Dendritic cell treated with granulocyte-macrophage colony-stimulating factor and Interleukin-4, amounts not matched to agents 40 ng/mL and 50 ng/mL, for 4 days (primary cell): ENCODE measurements at regions not wholly inside any gene's neighbourhood (a gene's known extent, or its start where the extent isn't known, plus 50 kb on each side); places are given as distances from the start of the nearest gene placed in this dataset.
A peak's percentile ranks its signal among the peaks of the same experiment; 100 is the strongest.
"Not testable (repeated sequence)": the region's sequence is repeated elsewhere in the genome, so short reads cannot be mapped to it uniquely, and the experiment has no call there.

Experiments
- H3K27ac Mint-ChIP-seq: one replicate; pipeline ENCODE4 v1.8.0; 2022; ENCODE audit warnings: mild to moderate bottlenecking, mixed read lengths
- H3K27me3 Mint-ChIP-seq: one replicate; pipeline ENCODE4 v1.8.0; 2022; ENCODE audit warnings: mild to moderate bottlenecking, mixed read lengths
- H3K36me3 Mint-ChIP-seq: one replicate; pipeline ENCODE4 v1.8.0; 2022; ENCODE audit warnings: low read depth, mixed read lengths
- H3K4me1 Mint-ChIP-seq: one replicate; pipeline ENCODE4 v1.8.0; 2022; ENCODE audit warnings: low read depth, mixed read lengths
- H3K4me3 Mint-ChIP-seq: one replicate; pipeline ENCODE4 v1.8.0; 2022; ENCODE audit warnings: mild to moderate bottlenecking, moderate library complexity, mixed read lengths
- H3K9me3 Mint-ChIP-seq: one replicate; pipeline ENCODE4 v1.8.0; 2022; ENCODE audit warnings: mixed read lengths
- intact Hi-C: fragments of 100-400 bp; cut with micrococcal nuclease; formaldehyde crosslinking; loops from one replicate; pipeline ENCODE4 v1.15.0; 2022

DNA sequence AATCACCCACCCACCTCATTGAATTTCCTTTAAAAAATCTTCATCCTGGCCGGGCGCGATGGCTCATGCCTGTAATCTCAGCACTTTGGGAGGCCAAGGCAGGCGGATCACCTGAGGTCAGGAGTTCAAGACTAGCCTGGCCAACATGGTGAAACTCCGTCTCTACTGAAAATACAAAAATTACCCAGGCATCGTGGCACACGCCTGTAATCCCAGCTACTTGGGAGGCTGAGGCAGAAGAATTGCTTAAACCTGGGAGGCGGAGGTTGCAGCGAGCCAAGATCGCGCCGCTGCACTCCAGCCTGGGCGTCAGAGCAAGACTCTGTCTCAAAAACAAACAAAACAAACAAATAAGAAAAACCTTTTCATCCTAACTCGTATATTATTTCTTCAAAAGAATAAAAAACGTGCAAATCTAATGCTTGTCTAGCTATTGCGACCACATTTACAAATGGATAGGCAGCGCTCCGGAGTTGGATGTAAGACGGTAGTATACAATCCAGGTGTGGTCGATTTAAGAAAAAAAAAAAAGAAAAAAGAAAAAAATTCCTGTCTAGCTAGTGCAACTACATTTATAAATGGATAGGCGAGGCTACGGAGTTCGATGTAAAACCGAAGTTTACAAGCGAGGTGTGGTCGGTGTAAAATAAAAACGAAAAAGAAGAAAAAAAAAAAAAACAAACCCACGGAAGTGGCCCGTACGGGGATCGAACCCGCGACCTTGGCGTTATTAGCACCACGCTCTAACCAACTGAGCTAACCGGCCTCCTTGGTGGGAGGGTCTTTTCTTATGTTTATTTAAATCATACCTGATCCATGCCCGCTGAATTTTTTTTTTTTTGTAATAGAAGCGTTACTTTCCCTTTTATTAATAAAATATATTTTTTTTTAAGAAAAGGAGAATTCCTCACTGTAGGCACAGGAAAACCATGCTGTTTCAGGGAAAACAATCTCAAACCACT lies 70.7 kb upstream of the PRSS16 start:
- Mint-ChIP-seq H3K27me3 (peaks cover 28% of the 10 kb centered on the region), H3K27ac (peak overlapping the region; percentile 90), H3K9me3 (peaks cover 13% of the 10 kb centered on the region), H3K4me1 (peaks cover 10% of the 10 kb centered on the region), H3K4me3 (peak overlapping the region; percentile 85), H3K36me3 (peaks cover 9% of the 10 kb centered on the region)
- intact Hi-C loops, result loop anchor here (5.0 kb wide), 3 partner anchors 300 to 630 kb away; a partner anchor contains a TSS

DNA sequence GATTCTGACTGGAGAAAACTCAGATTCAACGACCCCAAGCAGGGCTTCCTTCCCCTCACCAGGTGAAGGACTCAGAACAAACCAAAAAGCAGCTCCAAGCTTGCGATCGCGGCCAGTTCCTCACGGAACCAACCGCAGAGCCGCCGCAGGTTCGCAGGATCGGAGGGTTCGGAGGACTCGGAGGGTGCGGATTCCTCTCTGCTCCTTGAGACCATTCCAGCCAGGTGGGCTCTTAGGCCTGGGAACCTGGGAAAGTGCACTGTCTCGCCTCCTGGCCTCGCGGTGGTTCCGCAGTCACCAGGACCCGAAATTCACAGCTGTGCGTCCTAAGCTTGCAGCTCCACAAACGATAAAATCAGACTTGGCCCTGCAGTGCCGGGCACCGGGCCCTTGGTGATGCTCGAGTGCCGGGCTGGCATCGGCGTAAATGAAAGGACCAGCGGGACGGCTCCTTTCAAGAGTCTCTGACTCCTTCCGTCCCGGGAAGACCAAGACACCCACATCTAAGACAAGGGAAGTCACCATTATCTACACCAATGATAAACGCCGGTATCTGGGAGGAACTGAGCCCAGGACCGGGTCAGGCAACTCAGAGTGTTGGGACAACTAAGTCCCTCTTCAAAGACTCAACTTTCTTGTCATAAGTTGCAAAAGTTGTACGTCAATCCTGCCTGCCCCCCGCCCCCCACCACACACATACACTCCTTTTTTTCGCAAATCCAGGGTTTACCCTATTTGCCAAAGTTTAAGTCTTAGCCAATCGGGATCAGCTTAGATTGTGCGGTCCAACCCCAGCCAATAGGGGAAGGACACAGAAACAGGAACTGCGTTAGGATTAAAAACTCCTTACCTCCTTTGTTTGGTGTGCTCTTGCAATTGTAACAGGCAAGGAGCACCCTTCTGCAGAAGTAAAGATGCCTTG lies 69.8 kb upstream of the PRSS16 start:
- H3K27ac Mint-ChIP-seq, result peak overlapping the region; percentile 90
- intact Hi-C loops, result loop anchor here (5.0 kb wide), 3 partner anchors 300 to 630 kb away; a partner anchor contains a TSS
- peaks cover 9% of the 10 kb centered on the region for H3K36me3 Mint-ChIP-seq
- H3K27me3 Mint-ChIP-seq, result peaks cover 28% of the 10 kb centered on the region
- peak overlapping the region; percentile 85 for H3K4me3 Mint-ChIP-seq
- H3K4me1 Mint-ChIP-seq, result peaks cover 10% of the 10 kb centered on the region
- H3K9me3 Mint-ChIP-seq, result peaks cover 13% of the 10 kb centered on the region

DNA sequence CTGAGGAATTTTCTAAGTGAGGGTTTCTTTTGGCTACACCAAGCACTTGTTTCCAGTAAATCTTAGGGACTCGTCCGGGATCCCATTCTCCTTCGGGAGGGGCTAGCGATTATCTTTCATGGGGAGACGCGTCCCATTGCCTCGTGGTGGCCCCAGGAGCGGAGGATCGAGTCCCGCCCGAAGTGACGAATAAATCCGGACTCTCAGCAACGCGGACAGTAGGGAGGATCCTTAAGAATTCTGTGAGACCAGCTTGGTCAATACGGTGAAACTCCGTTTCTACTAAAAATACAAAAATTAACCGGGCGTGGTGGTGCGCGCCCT lies 69.1 kb upstream of the PRSS16 start:
- peak overlapping the region; percentile 85 for H3K4me3 Mint-ChIP-seq
- intact Hi-C loops, result loop anchor here (5.0 kb wide), 3 partner anchors 299 to 629 kb away; a partner anchor contains a TSS
- H3K4me1 Mint-ChIP-seq, result peaks cover 10% of the 10 kb centered on the region
- H3K9me3 Mint-ChIP-seq, result peaks cover 13% of the 10 kb centered on the region
- peaks cover 32% of the 10 kb centered on the region for H3K27me3 Mint-ChIP-seq
- H3K36me3 Mint-ChIP-seq, result peaks cover 9% of the 10 kb centered on the region
- peak overlapping the region; percentile 90 for H3K27ac Mint-ChIP-seq

DNA sequence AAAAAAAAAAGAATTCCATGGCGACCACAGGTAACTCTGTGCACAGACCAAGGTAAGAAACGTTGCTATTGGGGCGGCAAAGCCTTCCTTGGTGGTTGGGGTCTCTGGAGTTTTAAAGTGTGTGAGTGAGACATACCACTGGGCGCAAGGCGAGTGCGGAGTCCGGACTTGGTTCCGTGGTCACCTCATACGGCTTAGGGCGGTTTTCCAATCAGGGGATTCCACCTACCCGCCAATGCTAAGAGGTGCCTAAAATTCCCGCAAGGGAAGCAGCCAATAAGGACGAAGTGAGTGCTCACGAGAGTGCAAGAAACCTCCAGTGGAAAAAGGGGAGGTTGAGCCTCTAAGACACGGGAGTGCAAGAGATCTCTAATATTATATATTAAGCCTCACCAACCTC lies 68.6 kb upstream of the PRSS16 start:
- H3K9me3 Mint-ChIP-seq, result peaks cover 13% of the 10 kb centered on the region
- H3K36me3 Mint-ChIP-seq, result peaks cover 9% of the 10 kb centered on the region
- H3K27me3 Mint-ChIP-seq, result peaks cover 32% of the 10 kb centered on the region
- H3K4me1 Mint-ChIP-seq, result peaks cover 10% of the 10 kb centered on the region
- intact Hi-C loops, result loop anchor here (5.0 kb wide), 3 partner anchors 298 to 628 kb away; a partner anchor contains a TSS
- peak overlapping the region; percentile 13 for H3K4me3 Mint-ChIP-seq
- peak overlapping the region; percentile 90 for H3K27ac Mint-ChIP-seq

DNA sequence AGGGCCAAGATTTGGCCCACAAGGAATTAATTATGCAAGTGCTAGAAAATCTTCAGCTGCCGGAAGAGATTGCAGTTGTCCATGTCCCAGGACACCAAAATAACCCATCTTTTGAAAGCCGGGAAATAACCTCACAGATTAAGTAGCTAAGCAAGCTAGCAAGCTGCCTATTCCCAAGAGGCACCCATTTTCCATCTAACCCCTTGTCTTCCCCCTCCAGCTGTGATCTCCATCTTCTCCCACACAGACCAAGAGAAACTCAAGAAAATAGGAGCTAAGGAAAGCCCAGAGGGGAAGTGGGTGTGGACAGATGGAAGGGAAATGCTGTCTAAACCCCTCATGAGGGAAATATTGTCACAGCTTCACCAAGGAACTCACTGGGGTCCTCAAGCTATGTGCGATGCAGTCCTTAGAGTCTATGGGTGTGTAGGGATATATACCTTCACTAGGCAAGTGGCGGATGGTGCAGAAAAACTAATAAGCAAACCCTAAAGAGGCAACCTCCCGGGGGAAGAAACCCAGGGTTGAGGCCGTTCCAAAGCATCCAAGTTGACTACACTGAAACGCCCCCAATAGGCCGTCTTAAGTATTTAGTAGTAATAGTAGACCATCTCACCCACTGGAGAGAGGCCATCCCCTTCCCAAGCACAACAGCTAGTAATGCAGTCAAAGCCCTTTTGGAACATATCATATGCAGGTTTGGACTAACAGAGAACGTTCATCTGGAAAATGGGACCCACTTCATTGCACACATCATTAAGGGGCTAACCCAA lies 64.3 kb upstream of the PRSS16 start:
- Mint-ChIP-seq H3K4me3 (no peak overlapping the region), H3K36me3 (peaks cover 3% of the 10 kb centered on the region), H3K27me3 (peaks cover 41% of the 10 kb centered on the region), H3K9me3 (peaks cover 13% of the 10 kb centered on the region), H3K4me1 (peaks cover 10% of the 10 kb centered on the region), H3K27ac (no peak overlapping the region)
- intact Hi-C loops, result loop anchor here (10.0 kb wide), 1 partner anchor 502 kb away; no protein-coding TSS in a partner anchor

DNA sequence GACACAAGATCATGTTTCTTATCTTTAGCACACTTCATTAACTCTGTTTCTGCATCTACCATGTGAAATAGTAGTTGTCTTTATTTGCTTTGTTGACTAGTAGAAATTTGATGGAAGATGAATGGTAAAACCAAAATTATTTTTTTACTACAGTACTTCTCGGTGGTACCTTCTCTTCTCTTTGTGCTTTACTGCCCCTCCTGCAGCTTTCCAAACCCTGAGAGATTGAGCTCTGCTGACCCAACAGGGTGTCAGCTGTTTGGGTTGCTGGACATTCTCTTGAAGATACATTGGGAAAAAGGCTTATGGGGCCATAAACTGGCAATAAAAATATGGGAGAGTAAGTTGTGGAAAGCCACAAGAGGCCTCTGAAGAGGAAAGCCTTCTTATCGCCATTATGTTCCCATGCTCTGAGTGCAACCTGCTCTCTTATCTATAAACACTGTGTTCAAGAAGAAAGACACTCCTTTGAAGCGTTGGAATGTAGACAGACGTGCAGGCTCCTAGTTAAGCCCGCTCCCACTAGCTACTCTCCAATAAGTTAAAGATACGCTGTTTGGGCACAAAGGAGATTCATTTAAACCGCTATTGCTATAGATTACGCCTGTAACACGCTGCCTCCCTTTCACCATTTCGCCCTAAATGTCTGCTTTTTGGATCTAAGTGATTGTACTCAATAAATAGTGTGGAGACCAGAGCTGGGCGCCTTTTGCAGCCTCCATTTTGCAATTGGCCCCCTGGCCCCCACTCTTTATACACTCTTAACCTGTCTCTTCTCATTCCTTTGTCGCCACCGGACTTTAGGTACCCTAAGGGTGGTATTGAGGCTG lies 60.1 kb upstream of the PRSS16 start:
- Mint-ChIP-seq H3K27me3 (peaks cover 21% of the 10 kb centered on the region), H3K9me3 (no peaks in the 10 kb centered on the region), H3K4me3 (peak overlapping the region; percentile 76), H3K36me3 (no peaks in the 10 kb centered on the region), H3K27ac (peak overlapping the region; percentile 27), H3K4me1 (peaks cover 11% of the 10 kb centered on the region)
- intact Hi-C loops, result loop anchor here (1.0 to 10.0 kb wide), 3 partner anchors 497 to 710 kb away; no protein-coding TSS in a partner anchor

DNA sequence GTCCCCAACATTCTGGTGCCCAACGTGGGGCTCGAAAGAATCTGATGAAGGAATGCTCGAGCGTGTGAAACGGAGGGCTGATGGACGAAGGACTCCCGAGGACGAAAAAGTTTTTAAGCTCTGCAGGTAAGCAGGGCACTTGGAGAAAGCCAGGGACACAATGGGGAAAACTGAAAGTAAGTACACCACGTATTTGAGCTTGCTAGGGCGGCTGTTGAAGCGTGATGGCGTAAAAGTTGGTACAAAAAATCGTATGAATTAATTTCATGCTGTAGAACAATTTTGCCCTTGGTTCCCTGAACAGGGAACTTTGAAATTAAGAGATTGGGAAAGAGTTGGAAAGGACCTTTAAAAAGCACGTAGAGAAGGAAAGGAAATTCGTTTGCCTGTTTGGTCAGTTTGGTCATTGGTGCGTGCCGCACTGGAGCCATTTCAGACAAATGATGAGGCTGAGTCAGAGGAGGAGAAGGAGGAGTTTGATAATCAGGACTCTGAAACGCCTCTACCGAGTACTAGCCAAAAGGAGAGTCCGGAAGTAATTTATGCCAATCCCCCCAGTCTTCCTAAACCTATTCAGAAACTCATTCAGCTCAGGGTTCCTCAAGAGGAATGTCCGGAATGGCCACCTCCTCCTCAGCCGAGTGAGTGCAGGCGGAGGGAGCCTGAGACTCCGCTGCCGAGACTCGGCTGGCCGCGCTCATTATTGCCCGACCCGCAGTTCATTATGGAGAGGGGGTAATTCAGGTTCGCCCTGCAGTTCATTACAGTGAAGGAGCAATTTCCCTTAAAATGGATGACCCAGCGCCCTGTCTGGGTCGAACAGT lies 59.2 kb upstream of the PRSS16 start:
- intact Hi-C loops, result loop anchor here (1.0 to 10.0 kb wide), 3 partner anchors 497 to 709 kb away; no protein-coding TSS in a partner anchor
- Mint-ChIP-seq H3K4me1 (peaks cover 11% of the 10 kb centered on the region), H3K27me3 (peaks cover 16% of the 10 kb centered on the region), H3K36me3 (no peaks in the 10 kb centered on the region), H3K4me3 (peak overlapping the region; percentile 76), H3K27ac (peak overlapping the region; percentile 27), H3K9me3 (no peaks in the 10 kb centered on the region)

DNA sequence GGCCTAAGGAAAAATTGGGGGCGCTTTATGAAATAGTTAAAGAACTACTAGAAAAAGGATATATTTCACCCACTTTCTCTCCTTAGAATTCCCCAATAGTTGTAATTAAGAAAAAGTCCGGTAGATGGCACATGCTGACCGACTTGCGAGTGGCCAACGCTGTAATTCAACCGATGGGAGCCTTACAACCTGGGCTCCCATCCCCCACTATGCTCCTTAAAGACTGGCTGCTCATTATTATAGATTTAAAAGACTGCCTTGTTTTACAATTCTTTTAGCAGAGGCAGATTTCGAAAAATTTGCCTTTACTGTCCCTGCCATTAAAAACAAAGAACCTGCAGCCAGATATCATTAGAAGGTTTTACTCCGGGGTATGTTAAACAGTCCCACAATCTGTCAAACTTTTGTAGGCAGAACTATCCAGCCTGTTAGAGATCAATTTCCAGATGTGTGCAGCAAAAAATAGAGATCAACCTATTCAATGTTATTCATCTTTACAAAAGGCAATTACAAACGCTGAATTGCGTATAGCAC lies 58.5 kb upstream of the PRSS16 start:
- intact Hi-C loops, result loop anchor here (1.0 to 10.0 kb wide), 3 partner anchors 496 to 708 kb away; no protein-coding TSS in a partner anchor
- H3K4me3 Mint-ChIP-seq, result peak overlapping the region; percentile 76
- H3K4me1 Mint-ChIP-seq, result peaks cover 11% of the 10 kb centered on the region
- no peaks in the 10 kb centered on the region for H3K36me3 Mint-ChIP-seq
- H3K27me3 Mint-ChIP-seq, result peaks cover 16% of the 10 kb centered on the region
- peak overlapping the region; percentile 27 for H3K27ac Mint-ChIP-seq
- H3K9me3 Mint-ChIP-seq, result no peaks in the 10 kb centered on the region

DNA sequence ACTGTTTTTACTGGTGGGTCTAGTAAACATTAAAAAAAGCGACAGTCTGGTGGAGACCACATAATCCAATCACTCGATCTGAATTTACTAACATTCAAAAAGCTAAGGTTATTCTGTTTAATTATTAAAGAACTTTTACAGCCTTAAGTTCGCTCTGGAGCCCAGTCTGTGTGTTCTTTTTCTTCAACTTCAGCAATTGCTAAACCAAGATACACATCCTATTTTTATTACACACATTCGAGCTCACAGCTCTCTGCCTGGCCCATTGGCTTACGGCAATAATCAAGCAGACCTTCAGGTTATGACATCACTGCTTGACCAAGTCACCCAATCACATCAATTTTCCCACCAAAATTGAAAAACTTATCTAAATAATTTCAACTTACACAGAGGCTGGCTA lies 57.4 kb upstream of the PRSS16 start:
- intact Hi-C loops, result no loop called here
- no peaks in the 10 kb centered on the region for H3K36me3 Mint-ChIP-seq
- peaks cover 11% of the 10 kb centered on the region for H3K4me1 Mint-ChIP-seq
- no peaks in the 10 kb centered on the region for H3K9me3 Mint-ChIP-seq
- peaks cover 16% of the 10 kb centered on the region for H3K27me3 Mint-ChIP-seq
- no peak overlapping the region for H3K4me3 Mint-ChIP-seq
- no peak overlapping the region for H3K27ac Mint-ChIP-seq

DNA sequence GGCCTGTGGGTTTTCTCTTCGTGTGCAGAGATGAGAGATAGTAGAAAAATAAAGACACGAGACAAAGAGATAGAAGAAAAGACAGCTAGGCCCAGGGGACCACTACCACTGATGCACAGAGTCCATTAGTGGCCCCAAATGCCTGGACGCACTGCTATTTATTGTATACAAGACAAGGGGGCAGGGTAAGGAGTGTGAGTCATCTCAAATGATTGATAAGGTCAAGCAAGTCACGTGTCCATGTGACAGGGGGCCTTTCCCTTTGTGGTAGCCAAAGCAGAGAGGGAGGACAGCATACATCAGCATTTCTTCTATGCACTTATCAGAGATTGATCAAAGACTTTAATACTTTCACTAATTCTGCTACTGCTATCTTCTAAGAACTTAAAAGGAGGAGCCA lies 53.0 kb upstream of the PRSS16 start:
- H3K4me3 Mint-ChIP-seq, H3K4me1 Mint-ChIP-seq, H3K27me3 Mint-ChIP-seq: not testable (repeated sequence)

DNA sequence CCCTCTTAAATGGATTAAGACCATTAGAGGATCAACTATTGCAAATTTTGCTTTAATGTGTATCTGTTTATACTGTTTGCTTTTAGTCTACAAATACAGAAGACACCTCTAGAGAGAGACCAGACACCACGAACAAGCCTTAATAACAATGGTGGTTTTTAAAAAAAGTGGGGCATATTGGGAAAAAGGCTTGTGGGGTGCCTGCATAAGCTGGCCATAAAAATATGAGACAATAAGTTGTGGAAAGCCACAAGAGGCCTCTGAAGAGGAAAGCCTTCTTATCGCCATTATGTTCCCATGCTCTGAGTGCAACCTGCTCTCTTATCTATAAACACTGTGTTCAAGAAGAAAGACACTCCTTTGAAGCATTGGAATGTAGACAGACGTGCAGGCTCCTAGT lies 52.0 kb upstream of the PRSS16 start:
- H3K27ac Mint-ChIP-seq, H3K4me1 Mint-ChIP-seq, H3K4me3 Mint-ChIP-seq, intact Hi-C loops, H3K36me3 Mint-ChIP-seq, H3K9me3 Mint-ChIP-seq: not testable (repeated sequence)
- H3K27me3 Mint-ChIP-seq, result peaks cover 12% of the 10 kb centered on the region

More for the DNA sequence above, 53.0 kb upstream of the PRSS16 start:
- H3K9me3 Mint-ChIP-seq, H3K36me3 Mint-ChIP-seq, H3K27ac Mint-ChIP-seq, intact Hi-C loops: not testable (repeated sequence)
